ENCODE measurements at regions not wholly inside any gene's neighbourhood (a gene's known extent, or its start where the extent isn't known, plus 50 kb on each side); places are given as distances from the start of the nearest gene placed in this dataset.

GRCh38 chr10:112082120-112082519, 101.4 kb downstream of the GPAM start:
- in situ Hi-C loops (cut with MboI) (no loop called here), intact Hi-C loops (cut with micrococcal nuclease; ENCODE audit: unreplicated experiment) (no loop called here)
- Histone ChIP-seq H4K20me1 (ENCODE audit: control insufficient read depth, insufficient read depth) (no peaks in the 10 kb centered on the region), H2AFZ (ENCODE audit: control insufficient read depth, low read depth, low read length) (no peak overlapping the region), H3K4me2 (ENCODE audit: control insufficient read depth, insufficient read depth) (no peak overlapping the region), H3K36me3 (ENCODE audit: control insufficient read depth in 2 of 2, insufficient read depth in 2 of 2, low read length in 1 of 2) (no peaks in the 10 kb centered on the region), H3K27me3 (replicated peaks in 1 of 2; ENCODE audit: control insufficient read depth in 2 of 2, insufficient read depth in 2 of 2, low read length in 1 of 2) (no peaks in the 10 kb centered on the region; a peak in 1 of 4 replicates), H3K27ac (ENCODE audit: control insufficient read depth, insufficient read depth) (no peak overlapping the region), H3K4me3 (no peak overlapping the region), H3K9ac (ENCODE audit: control insufficient read depth, insufficient read depth, low read length) (no peak overlapping the region), H3K9me3 (replicated peaks; ENCODE audit: control insufficient read depth, insufficient read depth, low read length) (no peaks in the 10 kb centered on the region), H3K79me2 (ENCODE audit: control insufficient read depth, insufficient read depth, low read length) (no peaks in the 10 kb centered on the region), H3K4me1 (ENCODE audit: control insufficient read depth, insufficient read depth, low read length) (no peaks in the 10 kb centered on the region)
- POLR2A ChIA-PET = no interaction called here
- SMC1A ChIA-PET (ENCODE audit: uncharacterized antibody, unreplicated experiment) = interaction anchor here (0.6 to 0.7 kb wide), 2 partner anchors 88 to 506 kb away, joined by 3 read pairs; no protein-coding TSS in a partner anchor
- BruUV-seq (replicated peaks) = no TSS peak
- FAIRE-seq (no peak), DNase-seq (ENCODE audit: low read depth, low spot score) (no peak), ATAC-seq (no peak)
- RAD21 ChIA-PET (ENCODE audit: unreplicated experiment) = no interaction called here
- TF ChIP-seq CTCF (IDR thresholded peaks at IDR 0.05 in 2 of 3, conservative IDR thresholded peaks at IDR 0.05 in 1 of 3; ENCODE audit: control insufficient read depth in 2 of 3, extremely low read depth in 1 of 3, insufficient read depth in 1 of 3, low read depth in 3 of 3, low read length in 3 of 3) (no peak), FOXK2 (IDR thresholded peaks at IDR 0.05) (no peak), CREB1 (IDR thresholded peaks at IDR 0.05; ENCODE audit: low read depth) (no peak), WRNIP1 (IDR thresholded peaks at IDR 0.05; ENCODE audit: borderline replicate concordance, low read depth, low read length) (no peak), NFIC (IDR thresholded peaks at IDR 0.05; ENCODE audit: low read depth, low read length) (no peak), PML (IDR thresholded peaks at IDR 0.05; ENCODE audit: low read length) (no peak), CEBPZ (IDR thresholded peaks at IDR 0.05; ENCODE audit: low read depth, low read length) (no peak), TCF12 (IDR thresholded peaks at IDR 0.05; ENCODE audit: low read depth, low read length) (no peak), RAD21 (IDR thresholded peaks at IDR 0.05; ENCODE audit: insufficient read depth, low read depth, low read length) (no peak), E2F8 (IDR thresholded peaks at IDR 0.05; ENCODE audit: low read depth, partially characterized antibody) (no peak)
- WGBS (ENCODE audit: insufficient coverage, insufficient replicate concordance, low lambda C conversion rate, missing lambda C conversion rate) = 66% methylated on average over 5 of the region's 5 CpGs
- CTCF ChIA-PET = no interaction called here
